ENCODE measurements at regions not wholly inside any gene's neighbourhood (a gene's known extent, or its start where the extent isn't known, plus 50 kb on each side); places are given as distances from the start of the nearest gene placed in this dataset.

DNA sequence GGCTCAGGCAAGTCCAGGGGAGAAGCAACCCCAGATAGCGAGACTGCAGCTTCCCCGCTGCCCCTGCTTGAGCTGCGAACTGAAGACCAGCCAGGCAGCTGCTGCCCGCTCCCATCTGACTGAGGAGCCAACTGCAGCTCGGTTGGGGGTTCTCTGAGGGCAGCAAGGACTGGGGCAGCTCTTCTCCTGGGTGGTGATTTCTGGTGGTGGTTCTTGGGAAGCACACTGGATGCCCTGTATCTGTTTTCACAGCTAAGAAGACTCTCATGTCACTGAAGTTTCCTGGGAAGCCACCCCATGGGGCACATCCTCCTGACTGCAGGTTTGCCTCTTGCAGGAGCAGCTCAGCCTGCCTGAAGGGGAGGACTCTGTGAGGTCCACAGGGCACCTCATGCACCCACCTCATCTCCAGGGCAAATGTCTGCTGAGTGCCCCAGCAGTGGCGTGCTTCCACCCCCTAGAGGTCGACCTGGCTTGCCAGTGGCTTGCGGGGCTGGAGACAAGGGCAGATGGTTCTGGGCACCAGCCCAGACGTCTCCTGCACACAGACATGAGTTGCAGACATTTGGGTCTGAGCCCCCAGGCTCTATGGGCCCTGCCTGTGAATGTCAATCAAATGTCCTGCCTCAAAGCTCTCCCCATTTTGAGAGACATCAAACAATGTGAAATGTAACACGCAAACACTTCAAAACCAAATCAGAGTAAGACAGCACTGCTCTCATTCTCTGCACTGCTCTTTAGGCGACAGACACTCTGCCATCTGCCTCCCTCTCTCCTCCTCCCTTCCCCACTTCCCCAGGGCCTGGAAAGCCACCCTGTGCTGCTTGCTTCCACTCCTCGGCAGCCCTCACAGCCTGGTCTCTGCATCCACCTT is 800.9 kb downstream of the BRD1 start:
- TF ChIP-seq POLR2AphosphoS5 (IDR thresholded peaks at IDR 0.05; ENCODE audit: low read depth, low read length) (no peak), POLR2A (IDR thresholded peaks at IDR 0.05; ENCODE audit: low read depth, low read length) (no peak)

Data from GM12891 (cell line).